ENCODE measurements at regions not wholly inside any gene's neighbourhood (a gene's known extent, or its start where the extent isn't known, plus 50 kb on each side); places are given as distances from the start of the nearest gene placed in this dataset.

DNA sequence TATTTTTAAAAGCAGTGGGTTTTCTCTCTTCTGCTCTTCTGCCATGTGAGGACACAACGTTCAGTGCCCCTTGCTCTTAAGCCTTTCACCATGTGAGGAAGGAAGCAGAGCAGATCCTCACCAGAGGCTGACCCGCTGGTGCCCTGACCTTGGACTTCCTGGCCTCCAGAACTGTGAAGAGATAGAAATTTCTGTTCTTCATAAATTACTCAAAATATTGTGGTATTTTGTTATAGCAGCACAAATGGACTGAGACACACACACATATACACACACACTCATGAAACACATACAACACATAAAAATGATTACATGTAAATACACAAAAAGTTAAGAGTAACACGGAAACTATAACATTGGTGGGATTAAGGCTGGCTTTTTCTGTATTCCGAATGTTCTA, 244.8 kb upstream of the NOCT start:
- FAIRE-seq: no peak
- no peak for DNase-seq (ENCODE audit: insufficient read length, low spot score)
- TF ChIP-seq, protein P1, sequence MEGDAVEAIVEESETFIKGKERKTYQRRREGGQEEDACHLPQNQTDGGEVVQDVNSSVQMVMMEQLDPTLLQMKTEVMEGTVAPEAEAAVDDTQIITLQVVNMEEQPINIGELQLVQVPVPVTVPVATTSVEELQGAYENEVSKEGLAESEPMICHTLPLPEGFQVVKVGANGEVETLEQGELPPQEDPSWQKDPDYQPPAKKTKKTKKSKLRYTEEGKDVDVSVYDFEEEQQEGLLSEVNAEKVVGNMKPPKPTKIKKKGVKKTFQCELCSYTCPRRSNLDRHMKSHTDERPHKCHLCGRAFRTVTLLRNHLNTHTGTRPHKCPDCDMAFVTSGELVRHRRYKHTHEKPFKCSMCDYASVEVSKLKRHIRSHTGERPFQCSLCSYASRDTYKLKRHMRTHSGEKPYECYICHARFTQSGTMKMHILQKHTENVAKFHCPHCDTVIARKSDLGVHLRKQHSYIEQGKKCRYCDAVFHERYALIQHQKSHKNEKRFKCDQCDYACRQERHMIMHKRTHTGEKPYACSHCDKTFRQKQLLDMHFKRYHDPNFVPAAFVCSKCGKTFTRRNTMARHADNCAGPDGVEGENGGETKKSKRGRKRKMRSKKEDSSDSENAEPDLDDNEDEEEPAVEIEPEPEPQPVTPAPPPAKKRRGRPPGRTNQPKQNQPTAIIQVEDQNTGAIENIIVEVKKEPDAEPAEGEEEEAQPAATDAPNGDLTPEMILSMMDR (IDR thresholded peaks at IDR 0.05; ENCODE audit: insufficient read depth, missing control alignments): no peak

DNA sequence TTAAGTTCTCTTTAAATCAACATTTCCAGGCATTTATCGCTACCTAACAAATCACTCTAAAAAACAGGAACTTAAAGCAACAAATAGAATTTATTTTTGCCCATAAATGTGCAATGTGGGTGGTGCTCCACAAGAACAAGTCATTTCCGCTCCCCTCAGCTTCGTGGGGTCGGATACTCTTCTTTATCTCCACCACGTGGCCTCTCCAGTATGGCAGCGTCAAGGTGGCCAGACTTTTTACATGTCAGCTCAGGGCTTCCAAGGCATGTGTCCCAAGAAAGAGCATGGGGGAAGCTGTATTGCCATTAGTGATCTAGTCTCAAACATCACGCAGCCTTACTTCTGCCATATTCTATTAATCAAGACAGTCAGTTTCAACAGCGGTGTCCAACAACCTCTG, 249.2 kb upstream of the NOCT start:
- no peak for FAIRE-seq
- TF ChIP-seq, protein P1 (IDR thresholded peaks at IDR 0.05; ENCODE audit: insufficient read depth, missing control alignments): no peak
- DNase-seq (ENCODE audit: insufficient read length, low spot score): no peak

- FAIRE-seq (no peak), DNase-seq (ENCODE audit: insufficient read length, low spot score) (no peak)
- TF ChIP-seq, protein P1 (IDR thresholded peaks at IDR 0.05; ENCODE audit: insufficient read depth, missing control alignments): no peak
Measured at GRCh38 chr4:138765442-138765841, 250.1 kb upstream of the NOCT start.

- DNase-seq (ENCODE audit: insufficient read length, low spot score) (no peak), FAIRE-seq (no peak)
- TF ChIP-seq, protein P1 (IDR thresholded peaks at IDR 0.05; ENCODE audit: insufficient read depth, missing control alignments): no peak
Measured at GRCh38 chr4:138761638-138762220, 253.9 kb upstream of the NOCT start.

GRCh38 chr4:138759554-138759902, 256.1 kb upstream of the NOCT start:
- TF ChIP-seq, protein P1 (IDR thresholded peaks at IDR 0.05; ENCODE audit: insufficient read depth, missing control alignments): no peak
- FAIRE-seq: no peak
- no peak for DNase-seq (ENCODE audit: insufficient read length, low spot score)

GRCh38 chr4:138758876-138759553, 256.6 kb upstream of the NOCT start:
- FAIRE-seq (no peak), DNase-seq (ENCODE audit: insufficient read length, low spot score) (no peak)
- TF ChIP-seq, protein P1 (IDR thresholded peaks at IDR 0.05; ENCODE audit: insufficient read depth, missing control alignments): no peak

DNA sequence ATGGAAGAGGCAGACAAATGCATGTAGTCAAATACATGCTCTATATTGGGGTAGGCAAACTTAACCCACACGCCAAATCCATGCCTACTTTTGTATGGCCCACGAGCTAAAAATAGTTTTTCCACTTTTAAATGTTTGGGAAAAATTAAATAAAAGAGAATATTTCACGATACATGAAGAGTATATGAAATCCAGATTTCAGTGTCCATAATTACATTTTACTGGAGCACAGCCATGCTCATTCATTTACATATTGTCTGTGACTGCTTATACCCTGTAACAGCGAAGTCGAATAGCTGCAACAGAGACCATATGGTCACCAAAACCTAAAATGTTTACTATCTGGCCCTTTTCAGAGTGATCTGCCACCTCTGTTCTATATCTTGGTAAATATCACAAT, 257.4 kb upstream of the NOCT start:
- FAIRE-seq (no peak), DNase-seq (ENCODE audit: insufficient read length, low spot score) (no peak)
- TF ChIP-seq, protein P1 (IDR thresholded peaks at IDR 0.05; ENCODE audit: insufficient read depth, missing control alignments): no peak
